ENCODE measurements at regions not wholly inside any gene's neighbourhood (a gene's known extent, or its start where the extent isn't known, plus 50 kb on each side); places are given as distances from the start of the nearest gene placed in this dataset.

DNA sequence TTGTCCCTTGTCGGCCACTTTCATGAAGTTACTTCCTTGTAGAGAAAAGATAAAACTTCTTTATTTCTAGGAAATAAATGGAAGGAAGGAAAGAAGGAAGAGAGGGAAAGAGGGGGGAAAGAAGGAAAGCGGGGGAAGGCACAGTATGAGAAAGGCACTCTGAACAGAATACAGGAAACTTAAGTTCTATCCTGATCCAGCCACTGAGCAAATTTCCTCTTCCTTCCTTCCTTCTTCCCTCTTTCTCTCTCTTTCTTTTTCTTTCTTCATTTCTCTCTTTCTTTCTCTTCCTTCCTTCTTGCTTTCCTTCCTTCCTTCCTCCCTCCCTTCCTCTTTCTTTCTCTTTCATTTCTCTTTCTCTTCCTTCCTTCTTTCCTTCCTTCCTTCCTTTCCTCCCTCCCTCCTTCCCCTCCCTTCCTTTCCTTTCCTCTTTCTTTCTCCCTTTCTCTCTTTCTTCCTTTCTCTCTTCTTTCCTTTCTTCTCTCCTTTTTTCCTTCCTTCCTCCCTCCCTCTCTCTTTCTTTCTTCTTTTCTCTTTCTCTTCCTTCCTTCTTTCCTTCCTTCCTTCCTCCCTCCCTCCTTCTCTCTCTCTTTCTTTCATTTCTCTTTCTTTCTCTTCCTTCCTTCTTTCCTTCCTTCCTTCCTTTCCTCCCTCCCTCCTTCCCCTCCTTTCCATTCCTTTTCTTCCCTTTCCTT lies 240.2 kb upstream of the BRINP1 start:
- H3K9me3 Mint-ChIP-seq (ENCODE audit: insufficient read depth) = peaks cover 4% of the 10 kb centered on the region

GRCh38 chr9:119601632-119602031 lies 232.4 kb upstream of the BRINP1 start:
- ChIA-PET POLR2A (no interaction called here), CTCF (no interaction called here)
- no peak overlapping the region for H3K4me3 Mint-ChIP-seq
- no peaks in the 10 kb centered on the region for H3K27me3 Mint-ChIP-seq (ENCODE audit: low read depth)
- no peak for DNase-seq
- no peak for ATAC-seq
- H3K4me1 Mint-ChIP-seq (ENCODE audit: low read depth) = no peaks in the 10 kb centered on the region
- H3K9me3 Mint-ChIP-seq (ENCODE audit: insufficient read depth) = peaks cover 4% of the 10 kb centered on the region
- H3K27ac Mint-ChIP-seq = no peak overlapping the region
- no peaks in the 10 kb centered on the region for H3K36me3 Mint-ChIP-seq (ENCODE audit: low read depth)

More for the DNA sequence above, 240.2 kb upstream of the BRINP1 start:
- Mint-ChIP-seq H3K4me1 (ENCODE audit: low read depth) (no peaks in the 10 kb centered on the region), H3K27ac (no peak overlapping the region), H3K36me3 (ENCODE audit: low read depth) (no peaks in the 10 kb centered on the region), H3K27me3 (ENCODE audit: low read depth) (no peaks in the 10 kb centered on the region), H3K4me3 (no peak overlapping the region)
- ATAC-seq (no peak), DNase-seq (no peak)
- ChIA-PET POLR2A (no interaction called here), CTCF (no interaction called here)

- no peaks in the 10 kb centered on the region for H3K9me3 Mint-ChIP-seq (ENCODE audit: insufficient read depth)
- ChIA-PET POLR2A (no interaction called here), CTCF (no interaction called here)
- H3K27ac Mint-ChIP-seq = no peak overlapping the region
- H3K4me3 Mint-ChIP-seq = no peak overlapping the region
- H3K4me1 Mint-ChIP-seq (ENCODE audit: low read depth) = no peaks in the 10 kb centered on the region
- no peaks in the 10 kb centered on the region for H3K36me3 Mint-ChIP-seq (ENCODE audit: low read depth)
- no peaks in the 10 kb centered on the region for H3K27me3 Mint-ChIP-seq (ENCODE audit: low read depth)
- ATAC-seq (no peak), DNase-seq (no peak)
Measured at GRCh38 chr9:119597499-119597898, 228.3 kb upstream of the BRINP1 start.

DNA sequence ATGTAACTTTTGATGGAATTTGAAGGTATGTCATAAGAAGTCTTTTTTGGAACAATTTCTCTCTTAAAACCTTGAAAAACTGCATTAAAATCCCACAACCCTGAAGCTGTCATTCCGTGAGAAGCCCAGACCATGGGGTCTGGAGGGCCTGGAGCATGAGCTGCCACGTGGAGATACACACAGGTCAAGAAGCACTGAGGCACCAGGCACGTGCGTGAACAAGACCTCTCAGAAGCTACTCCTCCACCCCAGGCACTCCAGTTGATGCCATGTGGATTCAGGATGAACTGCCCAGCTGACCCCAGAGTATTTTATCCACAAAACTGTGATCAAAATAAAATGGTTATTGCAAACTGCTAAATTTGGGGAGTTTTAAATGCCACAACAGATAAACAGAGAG lies 227.5 kb upstream of the BRINP1 start:
- ChIA-PET CTCF (no interaction called here), POLR2A (no interaction called here)
- H3K9me3 Mint-ChIP-seq (ENCODE audit: insufficient read depth) = no peaks in the 10 kb centered on the region
- ATAC-seq = no peak
- H3K4me3 Mint-ChIP-seq = no peak overlapping the region
- H3K36me3 Mint-ChIP-seq (ENCODE audit: low read depth) = no peaks in the 10 kb centered on the region
- no peak for DNase-seq
- H3K27ac Mint-ChIP-seq = no peak overlapping the region
- H3K27me3 Mint-ChIP-seq (ENCODE audit: low read depth) = no peaks in the 10 kb centered on the region
- H3K4me1 Mint-ChIP-seq (ENCODE audit: low read depth) = no peaks in the 10 kb centered on the region

- Mint-ChIP-seq H3K4me1 (ENCODE audit: low read depth) (no peaks in the 10 kb centered on the region), H3K27me3 (ENCODE audit: low read depth) (no peaks in the 10 kb centered on the region), H3K9me3 (ENCODE audit: insufficient read depth) (no peaks in the 10 kb centered on the region), H3K27ac (no peak overlapping the region), H3K36me3 (ENCODE audit: low read depth) (no peaks in the 10 kb centered on the region), H3K4me3 (no peak overlapping the region)
- ChIA-PET POLR2A (no interaction called here), CTCF (no interaction called here)
- ATAC-seq (no peak), DNase-seq (no peak)
Measured at GRCh38 chr9:119588874-119589744, 219.9 kb upstream of the BRINP1 start.

GRCh38 chr9:119577881-119578280 lies 208.6 kb upstream of the BRINP1 start:
- H3K27ac Mint-ChIP-seq = no peak overlapping the region
- ATAC-seq (no peak), DNase-seq (no peak)
- no peaks in the 10 kb centered on the region for H3K9me3 Mint-ChIP-seq (ENCODE audit: insufficient read depth)
- ChIA-PET POLR2A (no interaction called here), CTCF (no interaction called here)
- no peaks in the 10 kb centered on the region for H3K4me1 Mint-ChIP-seq (ENCODE audit: low read depth)
- H3K36me3 Mint-ChIP-seq (ENCODE audit: low read depth) = no peaks in the 10 kb centered on the region
- H3K4me3 Mint-ChIP-seq = no peak overlapping the region
- H3K27me3 Mint-ChIP-seq (ENCODE audit: low read depth) = no peaks in the 10 kb centered on the region

GRCh38 chr9:119559986-119560385 lies 190.8 kb upstream of the BRINP1 start:
- H3K27ac Mint-ChIP-seq = no peak overlapping the region
- peaks cover 2% of the 10 kb centered on the region for H3K27me3 Mint-ChIP-seq (ENCODE audit: low read depth)
- peaks cover 7% of the 10 kb centered on the region for H3K4me1 Mint-ChIP-seq (ENCODE audit: low read depth)
- ChIA-PET POLR2A (no interaction called here), CTCF (no interaction called here)
- H3K4me3 Mint-ChIP-seq = no peak overlapping the region
- ATAC-seq = no peak
- H3K36me3 Mint-ChIP-seq (ENCODE audit: low read depth) = no peaks in the 10 kb centered on the region
- no peak for DNase-seq
- no peaks in the 10 kb centered on the region for H3K9me3 Mint-ChIP-seq (ENCODE audit: insufficient read depth)

DNA sequence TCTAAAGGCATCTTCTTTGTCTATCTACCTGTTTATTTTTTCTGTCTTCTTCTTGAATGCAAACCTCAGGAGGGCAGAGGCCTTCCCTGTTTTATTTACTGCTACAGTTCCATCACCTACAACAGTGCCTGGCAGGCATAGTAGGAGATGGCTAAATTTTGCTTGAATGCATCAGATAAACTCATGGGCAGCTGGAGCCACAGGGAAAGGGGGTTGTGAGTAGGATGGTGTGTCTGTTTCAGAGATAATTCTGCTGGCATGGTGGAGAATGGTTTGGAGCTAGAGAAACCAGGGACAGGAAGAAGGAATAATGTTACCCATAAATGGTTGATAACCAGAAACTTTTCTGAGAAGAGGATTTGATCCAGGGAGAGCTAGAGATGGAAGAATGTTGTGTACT lies 189.8 kb upstream of the BRINP1 start:
- H3K4me3 Mint-ChIP-seq = no peak overlapping the region
- H3K4me1 Mint-ChIP-seq (ENCODE audit: low read depth) = peaks cover 7% of the 10 kb centered on the region
- ChIA-PET CTCF (no interaction called here), POLR2A (no interaction called here)
- H3K27ac Mint-ChIP-seq = no peak overlapping the region
- ATAC-seq = no peak
- H3K36me3 Mint-ChIP-seq (ENCODE audit: low read depth) = no peaks in the 10 kb centered on the region
- DNase-seq = no peak
- H3K9me3 Mint-ChIP-seq (ENCODE audit: insufficient read depth) = no peaks in the 10 kb centered on the region
- peaks cover 2% of the 10 kb centered on the region for H3K27me3 Mint-ChIP-seq (ENCODE audit: low read depth)

- DNase-seq = peak; percentile 64
- ChIA-PET POLR2A (no interaction called here), CTCF (interaction anchor here (1.0 to 2.0 kb wide), 4 partner anchors 413 to 921 kb away, joined by 3 to 7 read pairs (median 4); no protein-coding TSS in a partner anchor)
- H3K36me3 Mint-ChIP-seq (ENCODE audit: low read depth) = no peaks in the 10 kb centered on the region
- H3K4me1 Mint-ChIP-seq (ENCODE audit: low read depth) = peaks cover 7% of the 10 kb centered on the region
- peak; percentile 90 for ATAC-seq
- H3K9me3 Mint-ChIP-seq (ENCODE audit: insufficient read depth) = no peaks in the 10 kb centered on the region
- H3K27me3 Mint-ChIP-seq (ENCODE audit: low read depth) = peaks cover 2% of the 10 kb centered on the region
- peak overlapping the region; percentile 20 for H3K4me3 Mint-ChIP-seq
- H3K27ac Mint-ChIP-seq = no peak overlapping the region
Measured at GRCh38 chr9:119556129-119556875, 187.1 kb upstream of the BRINP1 start.

DNA sequence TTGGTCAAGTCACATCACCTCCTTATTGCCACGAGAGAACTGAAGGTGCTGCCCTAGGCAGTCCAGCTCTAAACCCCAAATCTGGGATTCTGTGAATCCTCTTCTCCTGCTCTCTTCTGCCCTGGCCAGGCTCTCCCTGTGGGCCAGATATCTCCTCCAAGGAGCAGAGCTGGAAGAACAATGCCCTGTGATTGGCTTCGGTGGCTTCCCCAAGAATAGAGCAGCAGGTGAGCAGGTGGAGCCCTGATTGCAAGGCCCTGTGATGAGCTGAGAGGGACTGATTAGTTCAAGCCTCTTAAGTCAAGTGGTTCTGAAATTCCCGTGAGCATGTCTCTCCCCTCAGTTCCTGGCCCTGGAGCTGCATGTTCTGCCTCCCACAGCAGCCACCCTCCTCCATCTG lies 175.3 kb upstream of the BRINP1 start:
- CTCF ChIA-PET = no interaction called here
- Mint-ChIP-seq H3K27me3 (ENCODE audit: low read depth) (no peaks in the 10 kb centered on the region), H3K4me3 (no peak overlapping the region)

GRCh38 chr9:119537138-119537537 lies 167.9 kb upstream of the BRINP1 start:
- DNase-seq = no peak
- no peak overlapping the region for H3K27ac Mint-ChIP-seq
- no peaks in the 10 kb centered on the region for H3K4me1 Mint-ChIP-seq (ENCODE audit: low read depth)
- no peak for ATAC-seq
- H3K4me3 Mint-ChIP-seq = no peak overlapping the region
- CTCF ChIA-PET = interaction anchor here (1.3 kb wide), 1 partner anchor 12 kb away, joined by 3 read pairs; no protein-coding TSS in a partner anchor
- H3K9me3 Mint-ChIP-seq (ENCODE audit: insufficient read depth) = no peaks in the 10 kb centered on the region
- POLR2A ChIA-PET = no interaction called here
- H3K36me3 Mint-ChIP-seq (ENCODE audit: low read depth) = no peaks in the 10 kb centered on the region
- H3K27me3 Mint-ChIP-seq (ENCODE audit: low read depth) = no peaks in the 10 kb centered on the region

More for the DNA sequence above, 175.3 kb upstream of the BRINP1 start:
- Mint-ChIP-seq H3K36me3 (ENCODE audit: low read depth) (no peaks in the 10 kb centered on the region), H3K27ac (no peak overlapping the region), H3K4me1 (ENCODE audit: low read depth) (no peaks in the 10 kb centered on the region), H3K9me3 (ENCODE audit: insufficient read depth) (peaks cover 7% of the 10 kb centered on the region)
- DNase-seq = no peak
- POLR2A ChIA-PET = no interaction called here
- no peak for ATAC-seq

- POLR2A ChIA-PET = no interaction called here
- H3K9me3 Mint-ChIP-seq (ENCODE audit: insufficient read depth) = no peaks in the 10 kb centered on the region
- no peak overlapping the region for H3K4me3 Mint-ChIP-seq
- no peaks in the 10 kb centered on the region for H3K36me3 Mint-ChIP-seq (ENCODE audit: low read depth)
- no peak overlapping the region for H3K27ac Mint-ChIP-seq
- CTCF ChIA-PET = no interaction called here
- no peak for ATAC-seq
- DNase-seq = no peak
- H3K4me1 Mint-ChIP-seq (ENCODE audit: low read depth) = no peaks in the 10 kb centered on the region
- H3K27me3 Mint-ChIP-seq (ENCODE audit: low read depth) = no peaks in the 10 kb centered on the region
Measured at GRCh38 chr9:119533504-119533903, 164.3 kb upstream of the BRINP1 start.

All from activated CD8-positive, alpha-beta T cell treated with anti-CD3 and anti-CD28 coated beads, Interleukin-2, amount 10 ng/mL, durations not matched to agents 7 days and 5 days (primary cell).